C4-2B (cell line): ENCODE measurements at regions not wholly inside any gene's neighbourhood (a gene's known extent, or its start where the extent isn't known, plus 50 kb on each side); places are given as distances from the start of the nearest gene placed in this dataset.

Experiments
- CTCF ChIP-seq: fragments of 450-650 bp; conservative IDR thresholded peaks from 2 replicates; pipeline ENCODE4 v1.5.1; 2017; ENCODE audit warnings: mild to moderate bottlenecking
- ZFX ChIP-seq: fragments of 450-650 bp; IDR thresholded peaks from 2 replicates; pipeline ENCODE4 v1.6.1; 2017

- TF ChIP-seq CTCF (no peak), ZFX (no peak)
These were observed 67.8 kb upstream of the DDHD1 start for GRCh38 chr14:53220914-53221313.
